Peyer's patch (tissue), 4 donors: ENCODE measurements at regions not wholly inside any gene's neighbourhood (a gene's known extent, or its start where the extent isn't known, plus 50 kb on each side); places are given as distances from the start of the nearest gene placed in this dataset.

Experiments
- POLR2A ChIP-seq, 2 donors: fragments of 450-650 bp; IDR thresholded peaks; one replicate each; pipeline ENCODE4 v1.5.1; 2017; ENCODE audit warnings: antibody characterized with exemption in 2 of 2, mild to moderate bottlenecking in 2 of 2, moderate library complexity in 2 of 2
- TF ChIP-seq, protein P1 (sequence below), 6 experiments: fragments of 450-650 bp in 4 of 6; fragments of 200-600 bp in 2 of 6; sonication (generic) in 1 of 6; IDR thresholded peaks; one replicate each; pipeline ENCODE4 v1.5.1; 2017 to 2019; ENCODE audit warnings: antibody characterized with exemption in 6 of 6, mild to moderate bottlenecking in 3 of 6, moderate library complexity in 1 of 6

DNA sequence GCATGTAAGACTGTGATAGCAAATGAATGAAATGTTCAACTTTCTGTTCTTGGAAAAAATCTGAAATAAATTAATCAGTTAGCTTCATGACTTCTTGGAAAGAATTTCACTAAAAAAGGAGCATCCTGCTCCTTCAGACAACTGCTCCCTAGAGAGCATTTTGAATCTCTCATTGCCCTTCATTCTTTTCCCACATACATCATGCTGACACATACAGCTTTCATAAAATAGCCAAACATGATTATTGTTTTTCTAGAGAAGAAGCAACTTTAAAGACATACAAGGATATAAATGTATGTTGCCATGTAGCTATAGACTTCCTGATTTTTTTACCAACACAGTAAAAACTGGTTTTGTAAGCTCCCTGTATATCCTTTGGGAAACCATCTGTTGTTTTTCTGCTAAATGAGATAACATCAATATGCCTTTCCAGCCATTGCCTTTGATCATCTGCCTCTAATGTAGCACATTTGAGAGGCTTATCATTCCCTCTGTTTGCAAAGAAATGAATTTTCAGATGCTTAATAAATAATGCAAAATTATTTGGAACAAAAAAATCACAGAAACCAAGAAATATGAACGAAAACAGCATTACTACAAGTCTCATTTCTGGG is 248.2 kb upstream of the GPR149 start:
- TF ChIP-seq, protein P1, sequence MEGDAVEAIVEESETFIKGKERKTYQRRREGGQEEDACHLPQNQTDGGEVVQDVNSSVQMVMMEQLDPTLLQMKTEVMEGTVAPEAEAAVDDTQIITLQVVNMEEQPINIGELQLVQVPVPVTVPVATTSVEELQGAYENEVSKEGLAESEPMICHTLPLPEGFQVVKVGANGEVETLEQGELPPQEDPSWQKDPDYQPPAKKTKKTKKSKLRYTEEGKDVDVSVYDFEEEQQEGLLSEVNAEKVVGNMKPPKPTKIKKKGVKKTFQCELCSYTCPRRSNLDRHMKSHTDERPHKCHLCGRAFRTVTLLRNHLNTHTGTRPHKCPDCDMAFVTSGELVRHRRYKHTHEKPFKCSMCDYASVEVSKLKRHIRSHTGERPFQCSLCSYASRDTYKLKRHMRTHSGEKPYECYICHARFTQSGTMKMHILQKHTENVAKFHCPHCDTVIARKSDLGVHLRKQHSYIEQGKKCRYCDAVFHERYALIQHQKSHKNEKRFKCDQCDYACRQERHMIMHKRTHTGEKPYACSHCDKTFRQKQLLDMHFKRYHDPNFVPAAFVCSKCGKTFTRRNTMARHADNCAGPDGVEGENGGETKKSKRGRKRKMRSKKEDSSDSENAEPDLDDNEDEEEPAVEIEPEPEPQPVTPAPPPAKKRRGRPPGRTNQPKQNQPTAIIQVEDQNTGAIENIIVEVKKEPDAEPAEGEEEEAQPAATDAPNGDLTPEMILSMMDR (IDR thresholded peaks at IDR 0.05) = no peak
- no peak for TF ChIP-seq POLR2A (IDR thresholded peaks at IDR 0.05)
